ENCODE measurements at regions not wholly inside any gene's neighbourhood (a gene's known extent, or its start where the extent isn't known, plus 50 kb on each side); places are given as distances from the start of the nearest gene placed in this dataset.

DNA sequence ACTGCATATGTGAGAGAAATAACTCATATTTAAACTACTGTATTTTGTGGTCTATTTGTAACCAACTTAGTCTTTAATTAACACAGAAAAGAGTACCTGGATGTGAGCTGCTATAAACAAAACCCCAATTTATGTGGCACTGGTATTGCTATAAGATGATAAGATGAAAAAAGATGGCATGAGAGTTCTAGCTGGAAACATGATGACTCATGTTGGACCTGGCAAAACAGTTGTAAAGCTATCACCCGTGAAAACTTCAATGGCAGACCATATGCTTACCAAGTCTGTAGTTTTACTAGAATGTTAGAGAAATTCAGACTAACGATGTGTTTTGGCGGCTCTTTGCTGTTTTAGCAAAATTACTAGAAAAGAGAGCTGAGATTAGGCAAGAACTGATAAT, 69.6 kb upstream of the PCDH9 start:
- H3K9ac ChIP-seq: no peak overlapping the region
- no peak overlapping the region for H3K4me3 ChIP-seq (ENCODE audit: low read depth in 2 of 2, low read length in 1 of 2)
- H3K79me2 ChIP-seq (ENCODE audit: insufficient read depth): no peaks in the 10 kb centered on the region
- ChIA-PET POLR2A (no interaction called here), CTCF (interaction anchor here (0.6 to 1.1 kb wide), 2 partner anchors 28 to 967 kb away, joined by 3 read pairs; no protein-coding TSS in a partner anchor)
- peaks cover 0 to 6% of the 10 kb centered on the region in 2 experiments; a peak in 1 of 4 replicates for H3K4me1 ChIP-seq (ENCODE audit: control insufficient read depth in 1 of 2, insufficient read depth in 2 of 2, low read depth in 1 of 2, low read length in 1 of 2)
- H3F3A ChIP-seq (replicated peaks; ENCODE audit: insufficient read depth): peaks cover 10% of the 10 kb centered on the region
- H3K36me3 ChIP-seq (replicated peaks in 1 of 2; ENCODE audit: control insufficient read depth in 1 of 2, insufficient read depth in 2 of 2, low read length in 1 of 2): no peaks in the 10 kb centered on the region
- no peak for DNase-seq
- WGBS (ENCODE audit: low lambda C conversion rate): 85% methylated on average over 3 of the region's 3 CpGs
- no peak for TF ChIP-seq GABPA (IDR thresholded peaks at IDR 0.05; ENCODE audit: low read depth)
- TF ChIP-seq IRF3 (IDR thresholded peaks at IDR 0.05; ENCODE audit: low read depth, low read length): no peak
- no peak for TF ChIP-seq RAD21 (IDR thresholded peaks at IDR 0.05; ENCODE audit: low read length)
- no peak for TF ChIP-seq REST (IDR thresholded peaks at IDR 0.05; ENCODE audit: low read depth, low read length)
- TF ChIP-seq RCOR1 (IDR thresholded peaks at IDR 0.05; ENCODE audit: low read length): no peak
- no peak for TF ChIP-seq ELF1 (IDR thresholded peaks at IDR 0.05)
- TF ChIP-seq RXRA (IDR thresholded peaks at IDR 0.05; ENCODE audit: borderline replicate concordance, low read depth): no peak
- TF ChIP-seq MXI1 (IDR thresholded peaks at IDR 0.05; ENCODE audit: low read depth, low read length): no peak
- TF ChIP-seq SMC3 (IDR thresholded peaks at IDR 0.05; ENCODE audit: low read depth, low read length): no peak
- no peak for TF ChIP-seq USF2 (IDR thresholded peaks at IDR 0.05; ENCODE audit: borderline replicate concordance, low read depth, low read length)
- no peak for TF ChIP-seq TEAD4 (IDR thresholded peaks at IDR 0.05; ENCODE audit: borderline replicate concordance, insufficient read depth)
- TF ChIP-seq MEF2A (IDR thresholded peaks at IDR 0.05; ENCODE audit: borderline replicate concordance, low read depth): no peak
- no peak for TF ChIP-seq JUND (IDR thresholded peaks at IDR 0.05)
- TF ChIP-seq TCF12 (IDR thresholded peaks at IDR 0.05): no peak
- TF ChIP-seq RFX5 (IDR thresholded peaks at IDR 0.05; ENCODE audit: low read length): no peak
- TF ChIP-seq, protein P1, sequence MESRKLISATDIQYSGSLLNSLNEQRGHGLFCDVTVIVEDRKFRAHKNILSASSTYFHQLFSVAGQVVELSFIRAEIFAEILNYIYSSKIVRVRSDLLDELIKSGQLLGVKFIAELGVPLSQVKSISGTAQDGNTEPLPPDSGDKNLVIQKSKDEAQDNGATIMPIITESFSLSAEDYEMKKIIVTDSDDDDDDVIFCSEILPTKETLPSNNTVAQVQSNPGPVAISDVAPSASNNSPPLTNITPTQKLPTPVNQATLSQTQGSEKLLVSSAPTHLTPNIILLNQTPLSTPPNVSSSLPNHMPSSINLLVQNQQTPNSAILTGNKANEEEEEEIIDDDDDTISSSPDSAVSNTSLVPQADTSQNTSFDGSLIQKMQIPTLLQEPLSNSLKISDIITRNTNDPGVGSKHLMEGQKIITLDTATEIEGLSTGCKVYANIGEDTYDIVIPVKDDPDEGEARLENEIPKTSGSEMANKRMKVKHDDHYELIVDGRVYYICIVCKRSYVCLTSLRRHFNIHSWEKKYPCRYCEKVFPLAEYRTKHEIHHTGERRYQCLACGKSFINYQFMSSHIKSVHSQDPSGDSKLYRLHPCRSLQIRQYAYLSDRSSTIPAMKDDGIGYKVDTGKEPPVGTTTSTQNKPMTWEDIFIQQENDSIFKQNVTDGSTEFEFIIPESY (IDR thresholded peaks at IDR 0.05; ENCODE audit: borderline replicate concordance, low read depth): no peak
- no peak for TF ChIP-seq EP300 (IDR thresholded peaks at IDR 0.05; ENCODE audit: borderline replicate concordance in 1 of 2, low read depth in 1 of 2, low read length in 1 of 2)
- H3K4me2 ChIP-seq: no peak overlapping the region
- peak overlapping the region; percentile 40; the same call in 1 of the 2 replicates for H2AFZ ChIP-seq (ENCODE audit: low read depth)
- H3K27me3 ChIP-seq (ENCODE audit: insufficient read depth): no peaks in the 10 kb centered on the region
- H3K9me2 ChIP-seq: no peaks in the 10 kb centered on the region
- H3K27ac ChIP-seq (ENCODE audit: low read depth in 2 of 2, low read length in 1 of 2): peak overlapping the region in 1 of 2 experiments; percentile 66; a peak in 2 of 4 replicates
- no peaks in the 10 kb centered on the region for H4K20me1 ChIP-seq (ENCODE audit: insufficient read depth)
- H3K9me3 ChIP-seq: no peaks in the 10 kb centered on the region

Measured in SK-N-SH (cell line).